Neural crest cell (in vitro differentiated cells): ENCODE measurements at regions not wholly inside any gene's neighbourhood (a gene's known extent, or its start where the extent isn't known, plus 50 kb on each side); places are given as distances from the start of the nearest gene placed in this dataset.

Source experiments
- DNase-seq: peaks from one replicate; pipeline ENCODE4 v3.0.0; 2021; ENCODE audit warnings: low read depth, mixed read lengths, low spot score
- H3K27ac Mint-ChIP-seq: one replicate; pipeline ENCODE4 v1.8.0; 2021; ENCODE audit warnings: mild to moderate bottlenecking, mixed read lengths; ENCODE audit not compliant: unreplicated experiment
- H3K27me3 Mint-ChIP-seq: 2 replicates; pipeline ENCODE4 v1.8.0; 2021; ENCODE audit warnings: low read depth, mild to moderate bottlenecking, mixed read lengths
- H3K36me3 Mint-ChIP-seq: 2 replicates; pipeline ENCODE4 v1.8.0; 2021; ENCODE audit warnings: low read depth, mild to moderate bottlenecking, mixed read lengths
- H3K4me1 Mint-ChIP-seq: 2 replicates; pipeline ENCODE4 v1.8.0; 2021; ENCODE audit warnings: mixed read lengths
- H3K4me3 Mint-ChIP-seq: one replicate; pipeline ENCODE4 v1.8.0; 2021; ENCODE audit warnings: mild to moderate bottlenecking, mixed read lengths
- H3K9me3 Mint-ChIP-seq: 2 replicates; pipeline ENCODE4 v1.8.0; 2021; ENCODE audit warnings: mixed read lengths
- CTCF ChIP-seq: fragments of 200-600 bp; sonication (generic); conservative IDR thresholded peaks from 2 replicates; pipeline ENCODE4 v1.5.0; 2021; ENCODE audit warnings: antibody characterized with exemption, mild to moderate bottlenecking

GRCh38 chr5:87541676-87542075 lies 128.9 kb upstream of the CCNH start:
- TF ChIP-seq CTCF = no peak
- no peak overlapping the region for H3K27ac Mint-ChIP-seq
- no peaks in the 10 kb centered on the region for H3K27me3 Mint-ChIP-seq
- H3K36me3 Mint-ChIP-seq = no peaks in the 10 kb centered on the region
- no peak overlapping the region for H3K4me3 Mint-ChIP-seq
- DNase-seq = no peak
- H3K4me1 Mint-ChIP-seq = peaks cover 11% of the 10 kb centered on the region
- no peaks in the 10 kb centered on the region for H3K9me3 Mint-ChIP-seq

- Mint-ChIP-seq H3K9me3 (no peaks in the 10 kb centered on the region), H3K27me3 (no peaks in the 10 kb centered on the region), H3K4me3 (no peak overlapping the region), H3K4me1 (peaks cover 11% of the 10 kb centered on the region), H3K36me3 (no peaks in the 10 kb centered on the region), H3K27ac (no peak overlapping the region)
- no peak for TF ChIP-seq CTCF
- DNase-seq = no peak
These were observed 128.3 kb upstream of the CCNH start for GRCh38 chr5:87541033-87541432.

- H3K4me1 Mint-ChIP-seq = peaks cover 11% of the 10 kb centered on the region
- H3K9me3 Mint-ChIP-seq = no peaks in the 10 kb centered on the region
- H3K4me3 Mint-ChIP-seq = no peak overlapping the region
- H3K27me3 Mint-ChIP-seq = no peaks in the 10 kb centered on the region
- H3K36me3 Mint-ChIP-seq = no peaks in the 10 kb centered on the region
- no peak for DNase-seq
- no peak overlapping the region for H3K27ac Mint-ChIP-seq
- no peak for TF ChIP-seq CTCF
These were observed 127.1 kb upstream of the CCNH start for GRCh38 chr5:87539839-87540238.

DNA sequence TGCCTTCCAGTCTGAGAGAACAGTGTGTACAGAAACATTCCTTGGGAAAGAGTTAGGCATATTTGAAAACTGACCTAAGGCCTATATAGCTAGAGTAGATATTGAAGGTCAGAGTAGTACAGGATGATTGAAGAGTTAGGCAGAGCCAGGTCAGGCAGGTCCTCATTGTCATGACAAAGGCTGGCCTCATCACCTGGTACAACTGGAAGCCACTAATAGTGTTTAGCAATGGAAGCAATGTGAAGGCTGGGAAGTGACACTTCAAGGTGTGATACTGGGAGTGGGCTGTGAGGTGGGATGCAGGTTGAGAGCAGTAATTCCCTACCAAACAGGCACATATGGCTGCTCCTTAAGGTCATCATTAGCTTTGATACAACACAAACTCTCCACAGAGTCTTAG lies 123.6 kb upstream of the CCNH start:
- no peak overlapping the region for H3K4me3 Mint-ChIP-seq
- H3K27me3 Mint-ChIP-seq = no peaks in the 10 kb centered on the region
- DNase-seq = no peak
- no peak overlapping the region for H3K27ac Mint-ChIP-seq
- H3K9me3 Mint-ChIP-seq = no peaks in the 10 kb centered on the region
- H3K4me1 Mint-ChIP-seq = peaks cover 6% of the 10 kb centered on the region
- no peaks in the 10 kb centered on the region for H3K36me3 Mint-ChIP-seq
- TF ChIP-seq CTCF = no peak

DNA sequence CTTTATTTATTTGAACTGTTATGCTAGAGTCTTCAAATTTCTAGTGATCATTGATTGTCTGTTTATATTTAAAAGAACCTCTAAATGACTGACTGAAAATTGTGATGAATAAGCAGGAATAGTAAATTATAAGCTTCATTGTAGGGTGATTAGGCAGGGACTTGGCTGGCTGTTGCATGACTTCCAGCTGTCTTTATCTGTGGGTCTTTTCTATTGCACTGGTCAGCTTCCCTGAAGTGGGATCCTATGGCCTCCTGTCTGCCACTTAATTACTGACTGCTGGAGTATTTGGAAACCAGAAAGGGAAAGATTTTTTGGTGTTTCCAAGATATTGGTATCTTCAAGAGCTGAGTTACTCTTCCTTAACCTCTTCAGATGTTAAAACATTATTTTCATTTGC lies 123.0 kb upstream of the CCNH start:
- no peaks in the 10 kb centered on the region for H3K4me1 Mint-ChIP-seq
- no peaks in the 10 kb centered on the region for H3K9me3 Mint-ChIP-seq
- no peak for DNase-seq
- no peak overlapping the region for H3K4me3 Mint-ChIP-seq
- H3K27me3 Mint-ChIP-seq = no peaks in the 10 kb centered on the region
- no peaks in the 10 kb centered on the region for H3K36me3 Mint-ChIP-seq
- no peak for TF ChIP-seq CTCF
- H3K27ac Mint-ChIP-seq = no peak overlapping the region
